HG02763 (cell line): ENCODE measurements at regions not wholly inside any gene's neighbourhood (a gene's known extent, or its start where the extent isn't known, plus 50 kb on each side); places are given as distances from the start of the nearest gene placed in this dataset.

Source experiments
- ATAC-seq: cut with Tn5 transposase; IDR thresholded peaks from one replicate; pipeline ENCODE4 v1.9.1; 2021; ENCODE audit warnings: mild to moderate bottlenecking, moderate library complexity; ENCODE audit not compliant: unreplicated experiment

GRCh38 chr14:35456261-35456660, 51.7 kb upstream of the NFKBIA start:
- ATAC-seq: no peak

GRCh38 chr14:35458442-35458841, 53.9 kb upstream of the NFKBIA start:
- ATAC-seq: no peak

- ATAC-seq: no peak
These were observed 55.2 kb upstream of the NFKBIA start for GRCh38 chr14:35459776-35460175.

DNA sequence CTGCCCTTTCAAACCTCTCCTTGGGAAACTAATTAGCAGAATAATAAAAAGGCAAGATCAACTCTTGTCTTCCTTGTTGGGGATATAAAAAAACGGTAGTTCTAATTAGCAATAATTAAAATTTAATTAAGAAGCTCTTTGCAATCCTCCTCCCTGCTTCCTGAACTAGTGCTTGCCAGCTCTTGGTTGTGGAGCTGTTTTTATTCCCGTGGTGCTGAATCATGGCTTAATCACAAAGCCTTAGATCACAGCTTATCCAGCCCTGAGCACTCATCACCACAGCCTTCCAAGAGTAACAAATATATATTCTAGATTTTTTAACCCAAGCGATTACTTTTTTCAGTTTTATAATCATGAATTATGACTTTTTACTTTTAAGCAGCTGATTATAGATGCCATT, 63.2 kb upstream of the INSM2 start:
- ATAC-seq: no peak

GRCh38 chr14:35471803-35472202, 62.2 kb upstream of the INSM2 start:
- no peak for ATAC-seq

DNA sequence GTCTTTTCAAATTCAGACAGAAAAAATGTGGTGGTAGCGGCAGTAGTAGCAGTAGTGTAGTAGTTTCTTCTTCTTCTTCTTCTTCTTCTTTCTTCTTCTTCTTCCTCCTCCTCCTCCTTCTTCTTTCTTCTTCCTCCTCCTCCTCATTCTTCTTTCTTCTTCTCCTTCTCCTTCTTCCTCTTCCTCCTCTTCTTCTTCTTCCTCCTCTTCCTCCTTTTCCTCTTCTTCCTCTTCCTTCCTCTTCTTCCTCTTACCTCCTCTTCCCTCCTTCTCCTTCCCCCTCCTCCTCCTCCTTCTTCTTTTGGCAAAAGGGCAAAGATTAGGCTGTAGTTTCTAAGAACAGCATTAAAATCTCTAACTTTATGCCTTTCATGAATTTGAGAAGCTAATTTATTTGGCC, 59.6 kb upstream of the INSM2 start:
- ATAC-seq: no peak

DNA sequence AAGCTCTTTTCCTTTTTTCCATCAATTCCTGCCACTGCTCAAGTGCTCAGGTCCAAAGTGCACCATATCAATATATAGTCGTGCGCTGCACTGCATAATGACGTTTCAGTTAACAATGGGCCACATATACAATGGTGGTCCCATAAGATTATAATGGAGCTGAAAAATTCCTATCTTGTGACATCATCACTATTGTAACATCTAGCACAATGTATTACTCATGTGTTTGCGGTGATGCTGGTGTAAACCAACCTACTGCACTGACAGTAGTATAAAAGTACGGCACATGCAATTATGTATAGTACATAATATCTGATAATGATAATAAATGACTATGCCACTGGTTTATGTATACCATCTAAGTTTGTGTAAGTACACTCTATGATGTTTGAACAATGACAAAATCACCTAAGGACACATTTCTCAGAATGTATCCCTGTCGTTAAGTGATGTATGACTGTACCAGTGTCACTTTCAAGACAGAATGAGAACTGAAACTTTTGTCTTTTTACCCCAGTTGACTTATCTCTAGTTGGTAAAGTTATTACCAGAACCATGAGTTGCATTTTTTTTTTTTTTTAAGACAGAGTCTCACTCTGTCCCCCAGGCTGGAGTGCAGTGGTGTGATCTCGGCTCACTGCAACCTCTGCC, 53.7 kb upstream of the INSM2 start:
- ATAC-seq: peak; percentile 91

- no peak for ATAC-seq
These were observed 50.9 kb upstream of the INSM2 start for GRCh38 chr14:35482994-35483515.
